Endodermal cell (in vitro differentiated cells): ENCODE measurements at regions not wholly inside any gene's neighbourhood (a gene's known extent, or its start where the extent isn't known, plus 50 kb on each side); places are given as distances from the start of the nearest gene placed in this dataset.

Experiments used
- DNase-seq: peaks from one replicate; pipeline ENCODE4 v3.0.0-alpha.2; 2017
- H3K27ac ChIP-seq: 2 replicates; pipeline ENCODE4 v1.5.1; 2013; ENCODE audit warnings: mild to moderate bottlenecking, low read depth, low read length, moderate library complexity
- H3K27me3 ChIP-seq: 2 replicates; pipeline ENCODE4 v1.6.1; 2013; ENCODE audit warnings: mild to moderate bottlenecking, low read length, moderate library complexity; ENCODE audit not compliant: insufficient read depth, control insufficient read depth, poor library complexity, severe bottlenecking
- H3K36me3 ChIP-seq: 2 replicates; pipeline ENCODE4 v1.7.0; 2013; ENCODE audit warnings: mild to moderate bottlenecking, low read length, moderate library complexity; ENCODE audit not compliant: control insufficient read depth, insufficient read depth
- H3K4me1 ChIP-seq: one replicate; pipeline ENCODE4 v1.7.0; 2013; ENCODE audit warnings: low read length; ENCODE audit not compliant: control insufficient read depth, insufficient read depth
- H3K4me3 ChIP-seq: 2 replicates; pipeline ENCODE4 v1.5.1; 2013; ENCODE audit warnings: mild to moderate bottlenecking, low read length, moderate library complexity
- H3K9ac ChIP-seq: 2 replicates; pipeline ENCODE4 v1.6.1; 2013; ENCODE audit warnings: mild to moderate bottlenecking, low read length, moderate library complexity; ENCODE audit not compliant: poor library complexity, severe bottlenecking; ENCODE audit errors: extremely low read depth
- H3K9me3 ChIP-seq: 2 replicates; pipeline ENCODE4 v1.6.1; 2013; ENCODE audit warnings: mild to moderate bottlenecking, low read length, moderate library complexity; ENCODE audit not compliant: control insufficient read depth
- H3K27ac Mint-ChIP-seq: 2 replicates; pipeline ENCODE4 v1.8.0; 2020; ENCODE audit warnings: mixed read lengths
- H3K27me3 Mint-ChIP-seq: 2 replicates; pipeline ENCODE4 v1.8.0; 2021; ENCODE audit warnings: mild to moderate bottlenecking, mixed read lengths; ENCODE audit not compliant: insufficient read depth
- H3K36me3 Mint-ChIP-seq: 2 replicates; pipeline ENCODE4 v1.8.0; 2020; ENCODE audit warnings: low read depth, mixed read lengths
- H3K4me1 Mint-ChIP-seq: 2 replicates; pipeline ENCODE4 v1.8.0; 2020; ENCODE audit warnings: mixed read lengths
- H3K4me3 Mint-ChIP-seq: 2 replicates; pipeline ENCODE4 v1.8.0; 2020; ENCODE audit warnings: mild to moderate bottlenecking, moderate library complexity, mixed read lengths
- H3K9me3 Mint-ChIP-seq: 2 replicates; pipeline ENCODE4 v1.8.0; 2020; ENCODE audit warnings: mild to moderate bottlenecking, mixed read lengths
- CTCF ChIP-seq: fragments of 200-600 bp; sonication (generic); conservative IDR thresholded peaks from 2 replicates; pipeline ENCODE4 v1.5.0; 2021; ENCODE audit warnings: antibody characterized with exemption, mild to moderate bottlenecking
- WGBS, 2 experiments: methylation state at CpG; one replicate each; pipeline versions ENCODE4 v1.1.5 to v1.1.7; 2013; ENCODE audit warnings: missing lambda C conversion rate in 2 of 2, mixed read lengths in 1 of 2; ENCODE audit not compliant: insufficient coverage in 1 of 2, insufficient read length in 1 of 2; 5-methylcytosine and 5-hydroxymethylcytosine counted together

- peaks cover 12% of the 10 kb centered on the region for H3K36me3 Mint-ChIP-seq
- H3K27me3 Mint-ChIP-seq = peaks cover 11% of the 10 kb centered on the region
- H3K4me3 ChIP-seq = no peak overlapping the region
- H3K9me3 ChIP-seq = peaks cover 53% of the 10 kb centered on the region
- H3K4me1 Mint-ChIP-seq = no peaks in the 10 kb centered on the region
- H3K9me3 Mint-ChIP-seq = peaks cover 93% of the 10 kb centered on the region
- H3K27ac Mint-ChIP-seq = no peak overlapping the region
- no peak for TF ChIP-seq CTCF
- H3K4me3 Mint-ChIP-seq = no peak overlapping the region
- H3K27ac ChIP-seq = no peak overlapping the region
- DNase-seq = no peak
- H3K4me1 ChIP-seq = no peaks in the 10 kb centered on the region
- H3K27me3 ChIP-seq = no peaks in the 10 kb centered on the region
- no peaks in the 10 kb centered on the region for H3K36me3 ChIP-seq
- no peak overlapping the region for H3K9ac ChIP-seq
- 83 to 85% methylated on average over 15 to 18 of the region's 18 CpGs for WGBS, 2 experiments
Measured at GRCh38 chr12:34215213-34215892, 193.1 kb downstream of the ALG10 start.

DNA sequence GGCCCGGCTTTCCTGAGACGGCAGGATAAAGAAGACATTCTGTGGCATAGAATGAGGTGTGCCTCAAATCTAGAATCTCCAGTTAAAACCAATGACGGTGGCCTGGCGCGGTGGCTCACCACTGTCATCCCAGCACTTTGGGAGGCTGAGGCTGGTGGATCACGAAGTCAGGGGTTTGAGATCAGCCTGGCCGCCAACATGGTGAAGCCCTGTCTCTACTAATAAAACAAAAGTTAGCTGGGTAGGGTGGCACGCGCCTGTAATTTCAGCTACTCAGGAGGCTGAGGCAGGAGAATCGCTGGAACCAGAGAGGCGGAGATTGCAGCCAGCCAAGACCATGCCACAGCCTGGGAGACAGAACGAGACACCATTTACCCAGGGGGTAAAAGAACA is 193.6 kb downstream of the ALG10 start:
- H3K27me3 ChIP-seq = no peaks in the 10 kb centered on the region
- Mint-ChIP-seq H3K4me3 (no peak overlapping the region), H3K27me3 (peaks cover 11% of the 10 kb centered on the region), H3K9me3 (peaks cover 93% of the 10 kb centered on the region), H3K27ac (no peak overlapping the region), H3K4me1 (no peaks in the 10 kb centered on the region), H3K36me3 (peaks cover 12% of the 10 kb centered on the region)
- 86 to 94% methylated on average over 11 to 12 of the region's 12 CpGs for WGBS, 2 experiments
- no peak for DNase-seq
- no peak for TF ChIP-seq CTCF
- no peaks in the 10 kb centered on the region for H3K36me3 ChIP-seq
- H3K4me1 ChIP-seq = no peaks in the 10 kb centered on the region
- no peak overlapping the region for H3K27ac ChIP-seq
- H3K9ac ChIP-seq = no peak overlapping the region
- peaks cover 47% of the 10 kb centered on the region for H3K9me3 ChIP-seq
- H3K4me3 ChIP-seq = no peak overlapping the region

DNA sequence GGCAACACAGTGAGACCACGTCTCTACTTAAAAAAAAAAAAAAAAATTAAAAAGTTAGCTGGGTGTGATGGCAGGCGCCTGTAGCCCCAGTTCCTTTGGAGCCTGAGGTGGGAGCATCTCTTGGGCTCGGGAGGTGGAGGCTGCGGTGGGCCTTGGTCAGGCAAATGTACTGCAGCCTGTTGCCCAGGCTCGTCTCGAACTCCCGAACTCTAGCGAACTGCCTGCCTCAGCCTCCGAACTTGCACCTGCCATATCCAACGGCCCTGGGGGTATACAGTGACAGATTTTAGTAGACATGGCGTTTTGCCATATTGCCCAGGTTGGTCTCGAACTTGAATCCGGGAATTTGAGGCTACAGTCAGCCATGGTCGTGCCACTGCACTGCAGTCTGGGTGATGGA is 195.4 kb downstream of the ALG10 start:
- Histone ChIP-seq H3K4me3 (no peak overlapping the region), H3K4me1 (no peaks in the 10 kb centered on the region), H3K9ac (no peak overlapping the region), H3K27ac (no peak overlapping the region), H3K36me3 (no peaks in the 10 kb centered on the region), H3K27me3 (no peaks in the 10 kb centered on the region), H3K9me3 (peaks cover 46% of the 10 kb centered on the region)
- no peak overlapping the region for H3K4me3 Mint-ChIP-seq
- H3K27ac Mint-ChIP-seq = no peak overlapping the region
- no peak for DNase-seq
- peaks cover 6% of the 10 kb centered on the region for H3K36me3 Mint-ChIP-seq
- peaks cover 93% of the 10 kb centered on the region for H3K9me3 Mint-ChIP-seq
- WGBS, 2 experiments = 69 to 82% methylated on average over 10 to 14 of the region's 14 CpGs
- no peak for TF ChIP-seq CTCF
- peaks cover 10% of the 10 kb centered on the region for H3K27me3 Mint-ChIP-seq
- no peaks in the 10 kb centered on the region for H3K4me1 Mint-ChIP-seq
